Mesothelial cell of epicardium (in vitro differentiated cells): ENCODE measurements at regions not wholly inside any gene's neighbourhood (a gene's known extent, or its start where the extent isn't known, plus 50 kb on each side); places are given as distances from the start of the nearest gene placed in this dataset.

Source experiments
- DNase-seq, 2 experiments: peaks; one replicate each; pipeline ENCODE4 v3.0.0; 2021; ENCODE audit warnings: low spot score in 2 of 2; ENCODE audit not compliant: unreplicated experiment in 2 of 2
- H3K27ac Mint-ChIP-seq: 2 replicates; pipeline ENCODE4 v1.8.0; 2021; ENCODE audit warnings: mixed read lengths
- H3K27me3 Mint-ChIP-seq: 2 replicates; pipeline ENCODE4 v1.8.0; 2021; ENCODE audit warnings: low read depth, mixed read lengths
- H3K36me3 Mint-ChIP-seq: 2 replicates; pipeline ENCODE4 v1.8.0; 2021; ENCODE audit warnings: mixed read lengths
- H3K4me1 Mint-ChIP-seq: 2 replicates; pipeline ENCODE4 v1.8.0; 2021; ENCODE audit warnings: mixed read lengths
- H3K4me3 Mint-ChIP-seq: 2 replicates; pipeline ENCODE4 v1.8.0; 2021; ENCODE audit warnings: mild to moderate bottlenecking, moderate library complexity, mixed read lengths
- H3K9me3 Mint-ChIP-seq: 2 replicates; pipeline ENCODE4 v1.8.0; 2021; ENCODE audit warnings: mixed read lengths
- TF ChIP-seq, protein P1 (sequence below): fragments of 200-600 bp; sonication (generic); IDR thresholded peaks from one replicate; pipeline ENCODE4 v1.5.0; 2021; ENCODE audit warnings: antibody characterized with exemption; ENCODE audit not compliant: unreplicated experiment

DNA sequence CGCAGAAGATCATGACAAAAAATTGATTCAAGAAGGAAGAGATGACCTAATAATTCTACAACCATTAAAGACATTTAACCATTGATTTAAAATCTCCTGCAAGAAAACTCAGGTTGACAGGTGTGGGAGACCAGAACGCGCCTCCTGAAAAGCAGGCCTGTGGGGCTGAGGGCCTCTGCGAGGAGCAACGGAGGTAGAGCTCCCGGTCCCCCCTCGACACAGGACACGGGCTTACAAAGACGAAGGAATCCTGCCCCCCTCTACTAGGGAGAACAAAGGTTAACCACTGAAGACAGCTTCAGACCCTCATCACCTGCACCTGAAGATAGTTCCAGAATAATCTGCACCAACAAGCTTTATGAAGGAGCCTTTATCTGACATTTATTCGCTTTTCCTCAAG lies 55.9 kb upstream of the INPP5A start:
- H3K27me3 Mint-ChIP-seq: no peaks in the 10 kb centered on the region
- H3K36me3 Mint-ChIP-seq: peaks cover 4% of the 10 kb centered on the region
- no peaks in the 10 kb centered on the region for H3K9me3 Mint-ChIP-seq
- peaks cover 21% of the 10 kb centered on the region for H3K4me1 Mint-ChIP-seq
- no peak for DNase-seq
- TF ChIP-seq, protein P1, sequence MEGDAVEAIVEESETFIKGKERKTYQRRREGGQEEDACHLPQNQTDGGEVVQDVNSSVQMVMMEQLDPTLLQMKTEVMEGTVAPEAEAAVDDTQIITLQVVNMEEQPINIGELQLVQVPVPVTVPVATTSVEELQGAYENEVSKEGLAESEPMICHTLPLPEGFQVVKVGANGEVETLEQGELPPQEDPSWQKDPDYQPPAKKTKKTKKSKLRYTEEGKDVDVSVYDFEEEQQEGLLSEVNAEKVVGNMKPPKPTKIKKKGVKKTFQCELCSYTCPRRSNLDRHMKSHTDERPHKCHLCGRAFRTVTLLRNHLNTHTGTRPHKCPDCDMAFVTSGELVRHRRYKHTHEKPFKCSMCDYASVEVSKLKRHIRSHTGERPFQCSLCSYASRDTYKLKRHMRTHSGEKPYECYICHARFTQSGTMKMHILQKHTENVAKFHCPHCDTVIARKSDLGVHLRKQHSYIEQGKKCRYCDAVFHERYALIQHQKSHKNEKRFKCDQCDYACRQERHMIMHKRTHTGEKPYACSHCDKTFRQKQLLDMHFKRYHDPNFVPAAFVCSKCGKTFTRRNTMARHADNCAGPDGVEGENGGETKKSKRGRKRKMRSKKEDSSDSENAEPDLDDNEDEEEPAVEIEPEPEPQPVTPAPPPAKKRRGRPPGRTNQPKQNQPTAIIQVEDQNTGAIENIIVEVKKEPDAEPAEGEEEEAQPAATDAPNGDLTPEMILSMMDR: no peak
- H3K4me3 Mint-ChIP-seq: no peak overlapping the region
- H3K27ac Mint-ChIP-seq: peak overlapping the region; percentile 96

DNA sequence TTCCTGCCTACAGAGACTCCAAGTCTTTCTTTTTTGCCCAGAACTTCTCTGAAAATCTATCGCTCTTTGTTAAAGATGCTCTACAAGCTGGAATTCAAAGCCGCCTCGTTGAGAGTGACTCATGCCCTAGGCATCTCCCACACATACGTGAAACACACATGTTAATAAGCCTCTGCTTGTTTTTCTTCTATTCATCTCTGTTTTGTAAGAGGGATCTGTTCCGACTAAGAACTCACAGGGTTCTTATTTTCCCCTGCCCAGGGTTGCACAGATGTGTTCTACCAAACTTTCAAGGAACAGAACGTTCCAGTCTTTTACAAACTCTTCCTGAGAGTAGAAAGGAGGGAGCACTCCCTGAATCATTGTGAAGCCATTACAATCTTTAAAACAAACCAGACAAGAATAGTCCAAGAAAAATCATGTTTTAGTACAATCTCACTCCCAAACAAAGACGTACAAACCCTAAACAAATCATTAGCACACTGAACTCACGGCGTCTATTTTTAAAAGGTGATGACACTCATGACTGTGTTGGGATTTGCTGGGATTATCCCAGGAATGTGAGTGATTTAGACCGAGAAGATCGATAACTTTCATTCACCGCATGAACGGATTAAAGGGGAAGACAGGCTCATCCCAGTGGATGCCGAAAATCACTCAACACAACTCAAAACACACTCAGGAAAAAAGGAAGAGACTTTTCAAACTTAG lies 55.3 kb upstream of the INPP5A start:
- H3K4me3 Mint-ChIP-seq: no peak overlapping the region
- DNase-seq: no peak
- peak overlapping the region; percentile 96 for H3K27ac Mint-ChIP-seq

DNA sequence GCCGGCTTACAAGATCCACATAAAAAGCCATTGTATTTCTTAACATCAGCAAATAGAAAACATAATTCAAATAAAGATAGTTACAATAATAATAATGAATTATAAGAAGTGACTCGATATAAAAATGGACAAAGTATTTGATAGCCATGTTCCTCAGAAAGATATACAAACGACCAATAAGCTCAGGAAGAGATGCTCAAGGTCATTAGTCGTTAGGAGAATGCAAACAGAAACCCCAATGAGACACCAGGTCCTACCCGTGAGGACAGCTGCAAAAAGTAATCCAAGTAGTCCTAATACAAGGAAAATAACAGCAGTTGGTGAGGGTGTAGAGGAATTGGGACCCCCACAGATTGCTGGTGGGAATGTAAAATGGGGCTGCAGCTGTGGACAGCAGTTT lies 54.2 kb upstream of the INPP5A start:
- Mint-ChIP-seq H3K27me3 (no peaks in the 10 kb centered on the region), H3K4me3 (no peak overlapping the region), H3K4me1 (peaks cover 21% of the 10 kb centered on the region), H3K27ac (no peak overlapping the region), H3K36me3 (peaks cover 4% of the 10 kb centered on the region), H3K9me3 (no peaks in the 10 kb centered on the region)
- TF ChIP-seq, protein P1: no peak
- DNase-seq: no peak

More for the DNA sequence above, 55.3 kb upstream of the INPP5A start:
- Mint-ChIP-seq H3K4me1 (peaks cover 21% of the 10 kb centered on the region), H3K9me3 (no peaks in the 10 kb centered on the region), H3K36me3 (peaks cover 4% of the 10 kb centered on the region), H3K27me3 (no peaks in the 10 kb centered on the region)
- TF ChIP-seq, protein P1: no peak

DNA sequence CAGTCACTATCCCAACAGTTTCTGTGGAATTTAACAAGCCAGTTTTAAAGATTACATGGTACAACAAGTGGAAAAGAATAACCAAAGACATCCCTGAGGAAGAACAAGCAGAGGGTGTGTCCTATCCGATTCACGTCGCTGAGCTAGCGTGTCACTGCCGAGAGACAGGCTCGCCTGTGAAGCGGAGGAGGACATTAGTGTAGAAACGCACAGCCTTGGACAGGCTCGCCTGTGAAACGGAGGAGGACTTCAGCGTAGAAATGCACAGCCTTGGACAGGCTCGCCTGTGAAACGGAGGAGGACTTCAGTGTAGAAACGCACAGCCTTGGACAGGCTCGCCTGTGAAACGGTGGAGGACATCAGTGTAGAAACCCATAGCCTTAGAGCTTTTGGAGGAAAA lies 52.7 kb upstream of the INPP5A start:
- Mint-ChIP-seq H3K27ac (no peak overlapping the region), H3K36me3 (peaks cover 4% of the 10 kb centered on the region), H3K4me3 (no peak overlapping the region), H3K27me3 (no peaks in the 10 kb centered on the region), H3K9me3 (no peaks in the 10 kb centered on the region), H3K4me1 (peaks cover 22% of the 10 kb centered on the region)
- TF ChIP-seq, protein P1: no peak
- DNase-seq: no peak

DNA sequence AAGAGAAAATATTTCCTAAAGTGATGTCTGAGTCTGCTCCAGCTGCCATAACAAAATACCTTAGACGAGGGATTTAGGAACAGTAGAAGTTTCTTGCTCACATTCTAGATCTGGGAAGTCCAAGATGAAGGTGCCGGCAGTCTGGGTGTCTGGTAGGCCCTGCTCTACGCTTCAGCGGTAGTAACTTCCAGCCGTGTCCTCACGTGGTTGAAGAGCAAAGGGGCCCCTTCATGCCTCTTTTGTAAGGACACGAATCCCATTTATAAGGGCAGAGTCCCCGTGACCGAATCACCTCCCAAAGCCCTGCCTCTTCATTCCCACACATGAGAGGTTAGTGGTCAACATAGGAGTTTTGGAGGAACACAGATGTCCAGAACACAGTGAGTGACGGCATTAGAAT lies 52.2 kb upstream of the INPP5A start:
- Mint-ChIP-seq H3K27me3 (no peaks in the 10 kb centered on the region), H3K4me3 (no peak overlapping the region), H3K4me1 (peaks cover 19% of the 10 kb centered on the region), H3K36me3 (peaks cover 4% of the 10 kb centered on the region), H3K9me3 (no peaks in the 10 kb centered on the region), H3K27ac (no peak overlapping the region)
- TF ChIP-seq, protein P1: no peak
- DNase-seq: no peak
